GM10266 (cell line): ENCODE measurements at regions not wholly inside any gene's neighbourhood (a gene's known extent, or its start where the extent isn't known, plus 50 kb on each side); places are given as distances from the start of the nearest gene placed in this dataset.

Experiments
- DNase-seq: peaks from one replicate; pipeline ENCODE4 v3.0.0; 2012; ENCODE audit errors: extremely low spot score
- TF ChIP-seq, protein P1 (sequence below): IDR thresholded peaks from 2 replicates; pipeline ENCODE4 v1.5.1; 2012; ENCODE audit warnings: mild to moderate bottlenecking, low read depth; ENCODE audit not compliant: control insufficient read depth, insufficient read depth; ENCODE audit errors: missing control alignments

DNA sequence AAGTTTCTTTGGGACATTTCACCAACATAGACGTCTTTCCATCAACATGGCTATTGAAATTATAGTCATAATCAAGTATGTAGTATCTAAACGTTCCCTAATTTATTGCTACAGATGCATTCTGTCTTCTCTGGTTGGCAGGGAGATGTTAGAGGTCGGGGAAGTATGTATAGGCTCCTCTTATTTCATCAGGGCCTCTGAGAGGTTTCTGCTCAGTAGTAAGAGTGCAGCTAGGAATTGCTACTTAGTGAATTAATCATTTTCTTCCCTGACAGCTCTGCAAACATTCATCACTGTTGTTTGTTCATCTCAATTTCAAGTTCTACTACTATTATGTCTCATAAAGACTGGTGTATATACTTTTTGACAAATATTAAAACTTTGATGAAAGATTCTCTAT lies 309.7 kb upstream of the NR2F2 start:
- DNase-seq = no peak
- TF ChIP-seq, protein P1, sequence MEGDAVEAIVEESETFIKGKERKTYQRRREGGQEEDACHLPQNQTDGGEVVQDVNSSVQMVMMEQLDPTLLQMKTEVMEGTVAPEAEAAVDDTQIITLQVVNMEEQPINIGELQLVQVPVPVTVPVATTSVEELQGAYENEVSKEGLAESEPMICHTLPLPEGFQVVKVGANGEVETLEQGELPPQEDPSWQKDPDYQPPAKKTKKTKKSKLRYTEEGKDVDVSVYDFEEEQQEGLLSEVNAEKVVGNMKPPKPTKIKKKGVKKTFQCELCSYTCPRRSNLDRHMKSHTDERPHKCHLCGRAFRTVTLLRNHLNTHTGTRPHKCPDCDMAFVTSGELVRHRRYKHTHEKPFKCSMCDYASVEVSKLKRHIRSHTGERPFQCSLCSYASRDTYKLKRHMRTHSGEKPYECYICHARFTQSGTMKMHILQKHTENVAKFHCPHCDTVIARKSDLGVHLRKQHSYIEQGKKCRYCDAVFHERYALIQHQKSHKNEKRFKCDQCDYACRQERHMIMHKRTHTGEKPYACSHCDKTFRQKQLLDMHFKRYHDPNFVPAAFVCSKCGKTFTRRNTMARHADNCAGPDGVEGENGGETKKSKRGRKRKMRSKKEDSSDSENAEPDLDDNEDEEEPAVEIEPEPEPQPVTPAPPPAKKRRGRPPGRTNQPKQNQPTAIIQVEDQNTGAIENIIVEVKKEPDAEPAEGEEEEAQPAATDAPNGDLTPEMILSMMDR = no peak

DNA sequence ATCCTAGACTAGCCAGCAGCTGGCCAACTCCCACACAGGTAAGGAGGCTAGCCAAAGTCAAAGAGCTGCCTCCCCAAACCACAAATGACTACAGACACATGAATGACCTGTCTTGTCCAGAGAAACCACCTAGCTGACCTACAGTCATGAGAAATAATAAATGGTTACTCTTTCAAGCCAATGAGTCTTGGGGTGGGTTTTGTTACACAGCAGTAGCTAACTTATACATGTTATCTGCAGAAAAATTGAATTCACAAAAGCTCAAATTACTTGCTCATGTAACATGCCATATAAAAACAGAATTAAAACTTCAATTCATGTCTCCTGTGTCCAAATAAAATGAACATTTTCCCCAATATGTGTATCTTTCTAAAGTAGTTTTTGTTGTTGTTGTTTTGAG lies 307.4 kb upstream of the NR2F2 start:
- TF ChIP-seq, protein P1 = no peak
- no peak for DNase-seq

DNA sequence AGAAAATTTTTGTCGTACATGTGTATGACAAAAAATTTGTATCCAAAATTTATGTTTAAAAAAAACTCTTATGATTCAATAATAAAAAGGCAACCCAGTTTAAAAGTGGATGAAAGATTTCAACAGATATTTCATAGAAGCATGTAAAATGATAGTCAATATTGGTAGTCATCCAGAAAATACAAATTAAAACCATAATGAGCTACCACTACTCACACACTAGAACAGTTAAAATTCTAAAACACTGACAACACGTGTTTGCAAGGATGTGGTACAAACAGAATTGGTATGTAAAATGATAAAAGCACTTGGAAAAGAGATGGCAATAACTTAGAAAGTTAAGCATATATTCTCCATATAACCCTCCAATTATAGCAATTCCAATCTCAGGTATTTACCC lies 303.0 kb upstream of the NR2F2 start:
- TF ChIP-seq, protein P1 = no peak
- DNase-seq = no peak

DNA sequence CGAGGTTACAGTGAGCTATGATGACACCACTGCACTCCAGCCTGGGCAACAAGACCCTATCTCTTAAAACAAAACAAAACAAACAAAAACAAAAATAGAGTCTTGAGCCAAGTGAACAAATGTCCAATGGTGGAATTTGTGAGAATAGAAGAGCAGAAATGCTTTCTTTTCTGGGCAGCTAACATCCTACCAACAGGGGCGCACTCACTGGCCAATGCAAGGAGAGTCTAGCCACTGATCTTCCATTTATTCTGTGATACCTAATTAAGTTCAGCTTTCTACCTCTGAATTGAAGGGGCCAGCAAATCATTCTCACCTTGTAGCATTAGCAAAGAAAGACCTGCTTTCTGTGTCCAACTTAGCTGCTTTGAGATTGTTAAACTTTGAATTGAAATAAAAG lies 301.9 kb upstream of the NR2F2 start:
- no peak for DNase-seq
- TF ChIP-seq, protein P1 = no peak

DNA sequence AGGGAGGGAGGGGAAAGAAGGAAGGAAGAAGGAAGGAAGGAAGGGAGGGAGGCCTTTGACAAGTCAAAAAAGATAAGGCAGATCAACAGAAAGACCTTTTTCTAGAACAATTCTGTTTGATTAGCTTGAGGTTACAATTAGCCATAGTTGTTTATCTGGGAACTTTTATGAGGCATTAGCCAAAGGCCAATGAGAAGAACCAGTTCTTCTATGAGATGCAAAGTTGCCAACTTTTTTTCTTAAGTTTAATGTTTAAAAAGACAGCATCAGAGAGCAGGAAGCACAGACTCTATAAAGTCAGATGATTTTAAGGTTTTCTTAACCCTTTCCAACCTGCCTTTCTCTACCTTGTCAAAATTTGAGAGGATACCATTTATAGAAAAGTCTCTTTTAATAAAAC lies 301.3 kb upstream of the NR2F2 start:
- TF ChIP-seq, protein P1 = no peak
- no peak for DNase-seq

DNA sequence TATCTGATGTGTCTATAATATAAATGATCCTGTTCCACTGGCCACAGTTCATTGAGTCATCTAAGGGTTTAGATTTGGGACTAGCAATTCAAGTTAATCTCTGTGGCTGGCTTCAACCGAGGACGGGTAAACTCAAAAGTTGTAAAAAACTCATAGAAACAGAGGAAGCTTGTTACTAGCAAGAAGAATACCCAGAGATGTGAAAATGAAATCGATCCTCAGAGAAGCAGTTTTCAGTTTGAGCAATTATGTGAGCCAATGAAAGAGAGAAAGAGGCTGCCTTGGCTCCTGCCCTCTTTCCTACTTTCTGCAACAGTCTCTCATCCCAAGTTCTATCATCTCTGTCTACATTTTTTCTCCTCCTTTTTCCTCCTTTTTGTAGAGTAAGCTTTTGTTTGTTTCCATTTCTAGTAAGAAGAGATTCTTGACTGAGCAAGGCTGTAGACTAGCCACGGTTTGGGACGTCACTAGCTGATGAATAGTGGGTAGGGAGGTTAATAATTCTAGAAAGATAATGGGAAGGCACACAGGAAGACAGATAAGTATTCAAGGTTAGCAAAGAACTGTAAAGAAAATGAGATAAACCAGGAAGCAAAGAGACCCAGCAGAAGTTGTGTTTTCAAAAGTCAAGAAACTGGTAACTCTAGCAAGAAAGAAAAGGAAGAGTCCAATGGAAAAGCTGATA lies 298.9 kb upstream of the NR2F2 start:
- no peak for DNase-seq
- TF ChIP-seq, protein P1 = no peak

DNA sequence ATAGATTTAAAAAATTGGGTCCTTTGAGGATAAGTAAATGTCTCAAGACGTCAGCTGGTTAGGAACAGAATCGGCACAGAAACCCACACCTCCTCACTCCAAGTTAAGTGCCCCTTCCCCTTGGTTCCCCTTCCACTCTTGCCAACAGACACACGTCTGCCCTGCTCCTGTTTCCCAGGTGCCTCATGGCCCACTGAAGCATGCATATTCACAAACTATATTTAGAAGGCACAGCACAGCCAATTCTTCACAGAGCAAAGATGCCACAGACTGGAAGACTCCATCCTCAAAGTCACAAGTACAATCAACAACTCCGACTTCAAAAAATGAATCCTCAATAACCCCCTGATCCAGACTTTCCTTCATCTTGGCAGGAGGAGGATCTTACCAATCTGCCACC lies 295.4 kb upstream of the NR2F2 start:
- TF ChIP-seq, protein P1 = no peak
- DNase-seq = no peak
